CD4-positive, alpha-beta memory T cell (primary cell): ENCODE measurements at regions not wholly inside any gene's neighbourhood (a gene's known extent, or its start where the extent isn't known, plus 50 kb on each side); places are given as distances from the start of the nearest gene placed in this dataset.
"Not testable (repeated sequence)": the region's sequence is repeated elsewhere in the genome, so short reads cannot be mapped to it uniquely, and the experiment has no call there.

ENCODE experiments used
- CTCF ChIA-PET: fragments of 350-600 bp; sonication (Branson Sonifier 250); formaldehyde crosslinking; loops from one replicate; lab custom pipeline; 2021; ENCODE audit warnings: inconsistent platforms; ENCODE audit not compliant: partially characterized antibody; lab: Charles Lee
- POLR2A ChIA-PET: fragments of 350-600 bp; sonication (Branson Sonifier 250); formaldehyde crosslinking; loops from one replicate; lab custom pipeline; 2021; ENCODE audit not compliant: partially characterized antibody; lab: Charles Lee
- DNase-seq, 5 donors: peaks; one replicate each; pipeline versions ENCODE4 v3.0.0 to v3.0.0-alpha.2; 2020 to 2022; ENCODE audit warnings: mixed read lengths in 1 of 5
- H3K27ac ChIP-seq: one replicate; pipeline ENCODE4 v1.7.0; 2013; ENCODE audit warnings: low read depth, low read length
- H3K27me3 ChIP-seq: 2 replicates; pipeline ENCODE4 v1.7.0; 2013; ENCODE audit warnings: mild to moderate bottlenecking, low read length, moderate library complexity; ENCODE audit not compliant: insufficient read depth
- H3K36me3 ChIP-seq: 2 replicates; pipeline ENCODE4 v1.7.0; 2013; ENCODE audit warnings: mild to moderate bottlenecking, low read length, moderate library complexity; ENCODE audit not compliant: insufficient read depth
- H3K4me1 ChIP-seq: 2 replicates; pipeline ENCODE4 v1.7.0; 2013; ENCODE audit warnings: mild to moderate bottlenecking, low read length, moderate library complexity; ENCODE audit not compliant: insufficient read depth
- H3K4me3 ChIP-seq, 2 donors: one replicate each; pipeline ENCODE4 v1.7.0; 2013; ENCODE audit warnings: low read length in 2 of 2, mild to moderate bottlenecking in 1 of 2
- H3K9me3 ChIP-seq, 2 donors: one replicate each; pipeline ENCODE4 v1.7.0; 2013; ENCODE audit warnings: low read length in 2 of 2, control low read depth in 1 of 2; ENCODE audit not compliant: control insufficient read depth in 1 of 2
- H3K27ac Mint-ChIP-seq, 7 donors: one replicate each; pipeline ENCODE4 v1.8.0; 2020 to 2021; ENCODE audit warnings: mixed read lengths in 7 of 7, mild to moderate bottlenecking in 6 of 7, inconsistent platforms in 3 of 7, moderate library complexity in 3 of 7
- H3K27me3 Mint-ChIP-seq, 2 donors: one replicate each; pipeline ENCODE4 v1.8.0; 2020 to 2021; ENCODE audit warnings: mixed read lengths in 2 of 2
- H3K36me3 Mint-ChIP-seq, 2 donors: one replicate each; pipeline ENCODE4 v1.8.0; 2020 to 2021; ENCODE audit warnings: mixed read lengths in 2 of 2, inconsistent platforms in 1 of 2, mild to moderate bottlenecking in 1 of 2
- H3K4me1 Mint-ChIP-seq, 4 donors: one replicate each; pipeline ENCODE4 v1.8.0; 2020 to 2021; ENCODE audit warnings: mixed read lengths in 4 of 4, mild to moderate bottlenecking in 1 of 4
- H3K4me3 Mint-ChIP-seq, 8 donors: one replicate each; pipeline ENCODE4 v1.8.0; 2020 to 2021; ENCODE audit warnings: mixed read lengths in 8 of 8, mild to moderate bottlenecking in 7 of 8, moderate library complexity in 6 of 8, inconsistent platforms in 3 of 8
- H3K9me3 Mint-ChIP-seq, 8 donors: one replicate each; pipeline ENCODE4 v1.8.0; 2020 to 2021; ENCODE audit warnings: mixed read lengths in 8 of 8, mild to moderate bottlenecking in 5 of 8, inconsistent platforms in 3 of 8, moderate library complexity in 1 of 8
- intact Hi-C: fragments of 100-400 bp; cut with micrococcal nuclease; formaldehyde crosslinking; loops from one replicate; pipeline ENCODE4 v1.15.1; 2023

DNA sequence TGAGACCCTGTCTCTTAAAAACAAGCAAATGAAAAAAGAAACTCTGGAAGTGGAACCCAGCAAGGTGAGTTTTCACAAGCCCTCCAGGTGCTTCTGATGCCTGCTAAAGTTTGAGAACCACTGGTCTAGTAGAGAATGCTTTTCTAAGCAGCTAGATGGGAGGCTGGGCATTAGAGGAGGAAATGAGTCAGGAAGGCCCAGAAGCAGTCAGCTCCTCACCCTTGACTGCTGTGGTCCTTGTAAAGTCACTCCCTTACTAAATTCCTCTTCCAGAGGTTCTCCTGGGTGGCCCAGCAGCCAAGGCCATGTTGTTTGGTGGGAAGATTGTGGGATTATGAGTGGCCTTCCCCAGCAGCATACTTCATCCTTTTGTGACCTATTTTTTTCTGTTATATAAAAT is 52.0 kb upstream of the FYN start:
- CTCF ChIA-PET: interaction anchor here (0.9 to 1.5 kb wide), 2 partner anchors 13 to 38 kb away, joined by 3 to 4 read pairs; no protein-coding TSS in a partner anchor

DNA sequence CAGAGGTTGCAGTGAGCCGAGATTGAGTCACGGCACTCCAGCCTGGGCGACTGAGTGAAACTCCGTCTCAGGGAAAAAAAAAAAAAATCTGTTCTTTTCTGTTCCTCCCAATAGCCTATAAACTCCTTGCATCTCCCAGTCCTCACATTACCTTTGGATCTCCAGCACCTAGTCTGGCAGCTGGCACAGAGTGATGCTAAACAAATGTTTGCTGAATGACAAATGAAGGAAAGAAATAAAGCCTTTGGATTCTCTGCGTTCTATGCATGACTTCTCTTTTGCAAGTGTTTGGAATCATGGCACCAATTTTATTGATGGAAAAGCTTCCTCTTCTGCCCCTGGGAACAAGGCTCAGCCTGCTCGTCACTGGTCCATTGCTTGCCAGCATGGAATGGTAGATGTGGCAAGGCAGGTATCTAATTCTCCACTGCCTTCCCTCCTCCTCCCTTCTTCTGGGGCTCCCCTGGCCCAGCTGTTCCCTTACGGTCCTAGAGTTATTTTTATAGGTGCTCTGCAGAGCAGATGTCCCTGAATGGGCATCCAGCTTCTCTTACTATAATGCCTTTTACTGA is 53.6 kb upstream of the FYN start:
- Mint-ChIP-seq H3K27ac (peak overlapping the region in 1 of 7 donors; percentile 22), H3K9me3 (peaks cover 0 to 5% (median 3%) of the 10 kb centered on the region in 8 donors), H3K4me3 (no peak overlapping the region), H3K4me1 (peaks cover 0 to 5% (median under 1%) of the 10 kb centered on the region in 4 donors), H3K36me3 (peaks cover 0 to 1% of the 10 kb centered on the region in 2 donors), H3K27me3 (no peaks in the 10 kb centered on the region)
- intact Hi-C loops: loop anchor here (5.0 kb wide), 1 partner anchor 45 kb away; no protein-coding TSS in a partner anchor
- DNase-seq: no peak
- no peaks in the 10 kb centered on the region for H3K27me3 ChIP-seq
- H3K4me3 ChIP-seq: no peak overlapping the region
- H3K9me3 ChIP-seq: no peaks in the 10 kb centered on the region
- POLR2A ChIA-PET: interaction anchor here (1.2 kb wide), 1 partner anchor 63 kb away, joined by 3 read pairs; no protein-coding TSS in a partner anchor
- CTCF ChIA-PET: no interaction called here
- no peaks in the 10 kb centered on the region for H3K4me1 ChIP-seq
- H3K27ac ChIP-seq: no peak overlapping the region
- no peaks in the 10 kb centered on the region for H3K36me3 ChIP-seq

More for the DNA sequence above, 52.0 kb upstream of the FYN start:
- intact Hi-C loops: loop anchor here (5.0 kb wide), 1 partner anchor 47 kb away; no protein-coding TSS in a partner anchor
- no peak overlapping the region for H3K27ac ChIP-seq
- POLR2A ChIA-PET: interaction anchor here (1.3 kb wide), 1 partner anchor 52 kb away, joined by 3 read pairs; the partner anchor contains the start of gene FYN
- no peaks in the 10 kb centered on the region for H3K4me1 ChIP-seq
- H3K4me3 Mint-ChIP-seq: no peak overlapping the region
- no peaks in the 10 kb centered on the region for H3K27me3 ChIP-seq
- no peaks in the 10 kb centered on the region for H3K27me3 Mint-ChIP-seq
- H3K4me3 ChIP-seq: no peak overlapping the region
- H3K27ac Mint-ChIP-seq: no peak overlapping the region
- no peaks in the 10 kb centered on the region for H3K9me3 Mint-ChIP-seq
- no peak for DNase-seq
- no peaks in the 10 kb centered on the region for H3K36me3 ChIP-seq
- no peaks in the 10 kb centered on the region for H3K36me3 Mint-ChIP-seq
- H3K4me1 Mint-ChIP-seq: peaks cover 0 to 5% (median under 1%) of the 10 kb centered on the region in 4 donors
- H3K9me3 ChIP-seq: no peaks in the 10 kb centered on the region

DNA sequence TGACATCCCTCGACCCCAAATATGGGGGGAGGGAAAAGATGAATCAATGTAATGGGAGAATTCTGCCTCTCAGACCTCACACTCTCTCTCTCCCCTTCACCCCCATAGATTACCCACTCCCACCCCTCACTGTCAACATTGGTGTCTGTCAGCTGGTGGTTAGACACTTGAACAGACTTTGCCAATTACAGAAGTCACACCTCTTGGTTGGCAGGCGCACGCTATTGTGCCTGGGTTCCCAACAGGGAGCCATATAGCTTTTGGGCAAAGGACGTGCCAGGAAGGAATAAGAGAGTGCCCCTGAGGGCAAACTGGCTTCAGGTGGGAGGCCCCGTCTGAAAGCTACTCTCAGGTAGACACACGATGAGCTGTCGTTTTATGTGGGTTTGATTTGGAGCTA is 54.1 kb upstream of the FYN start:
- intact Hi-C loops: loop anchor here (5.0 kb wide), 1 partner anchor 45 kb away; no protein-coding TSS in a partner anchor

DNA sequence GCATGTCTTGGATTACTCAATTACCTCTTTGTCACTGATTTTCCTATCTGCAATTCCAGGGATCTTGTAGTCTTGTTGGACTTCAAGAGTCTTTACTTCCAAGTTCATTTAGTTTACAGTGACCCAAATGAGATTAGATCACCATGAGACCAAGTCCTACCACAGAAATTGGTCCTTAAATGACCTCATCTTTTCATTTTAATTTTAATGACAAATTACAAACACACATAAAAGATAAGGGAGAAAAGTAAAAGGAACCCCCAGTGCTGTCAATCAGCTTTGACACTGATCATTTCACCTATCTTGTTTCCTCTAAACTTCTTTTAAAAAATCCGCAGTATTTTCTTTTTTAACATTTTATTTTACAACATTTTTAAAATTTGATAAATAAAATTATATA is 54.9 kb upstream of the FYN start:
- CTCF ChIA-PET: no interaction called here
- H3K4me1 Mint-ChIP-seq: peaks cover 0 to 5% (median under 1%) of the 10 kb centered on the region in 4 donors

More for the DNA sequence above, 54.1 kb upstream of the FYN start:
- H3K4me3 Mint-ChIP-seq: no peak overlapping the region
- H3K27me3 Mint-ChIP-seq: no peaks in the 10 kb centered on the region
- Histone ChIP-seq H3K4me3 (no peak overlapping the region), H3K36me3 (no peaks in the 10 kb centered on the region), H3K27me3 (no peaks in the 10 kb centered on the region), H3K9me3 (no peaks in the 10 kb centered on the region), H3K4me1 (no peaks in the 10 kb centered on the region), H3K27ac (no peak overlapping the region)
- ChIA-PET CTCF (no interaction called here), POLR2A (interaction anchor here (1.2 kb wide), 1 partner anchor 63 kb away, joined by 3 read pairs; no protein-coding TSS in a partner anchor)
- H3K4me1 Mint-ChIP-seq: peaks cover 0 to 5% (median under 1%) of the 10 kb centered on the region in 4 donors
- no peak overlapping the region for H3K27ac Mint-ChIP-seq
- H3K36me3 Mint-ChIP-seq: peaks cover 2 to 6% of the 10 kb centered on the region in 2 donors
- peaks cover 0 to 11% (median 7%) of the 10 kb centered on the region in 8 donors for H3K9me3 Mint-ChIP-seq
- no peak for DNase-seq

DNA sequence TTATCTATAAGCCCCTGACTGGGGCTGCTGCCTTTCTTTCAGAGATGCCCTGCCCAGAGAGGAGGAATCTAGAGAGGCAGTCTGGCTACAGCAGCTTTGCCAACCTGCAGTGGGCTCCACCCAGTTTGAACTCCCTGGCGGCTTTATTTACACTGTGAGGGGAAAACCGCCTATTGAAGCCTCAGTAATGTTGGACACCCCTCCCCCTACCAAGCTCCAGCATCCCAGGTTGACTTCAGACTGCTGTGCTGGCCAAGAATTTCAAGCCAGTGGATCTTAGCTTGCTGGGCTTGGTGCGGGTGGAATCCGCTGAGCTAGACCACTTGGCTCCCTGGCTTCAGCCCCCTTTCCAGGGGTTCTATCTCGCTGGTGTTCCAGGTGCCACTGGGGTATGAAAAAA is 61.4 kb upstream of the FYN start:
- intact Hi-C loops: not testable (repeated sequence)

More for the DNA sequence above, 54.9 kb upstream of the FYN start:
- no peaks in the 10 kb centered on the region for H3K36me3 ChIP-seq
- no peaks in the 10 kb centered on the region for H3K4me1 ChIP-seq
- no peak overlapping the region for H3K27ac ChIP-seq
- intact Hi-C loops: loop anchor here (5.0 kb wide), 1 partner anchor 44 kb away; no protein-coding TSS in a partner anchor
- peaks cover 0 to 16% (median 12%) of the 10 kb centered on the region in 8 donors for H3K9me3 Mint-ChIP-seq
- H3K9me3 ChIP-seq: no peaks in the 10 kb centered on the region
- DNase-seq: no peak
- H3K4me3 ChIP-seq: no peak overlapping the region
- no peaks in the 10 kb centered on the region for H3K27me3 ChIP-seq
- no peak overlapping the region for H3K27ac Mint-ChIP-seq
- no peaks in the 10 kb centered on the region for H3K27me3 Mint-ChIP-seq
- no peak overlapping the region for H3K4me3 Mint-ChIP-seq
- H3K36me3 Mint-ChIP-seq: peaks cover 3 to 12% of the 10 kb centered on the region in 2 donors
- POLR2A ChIA-PET: no interaction called here

DNA sequence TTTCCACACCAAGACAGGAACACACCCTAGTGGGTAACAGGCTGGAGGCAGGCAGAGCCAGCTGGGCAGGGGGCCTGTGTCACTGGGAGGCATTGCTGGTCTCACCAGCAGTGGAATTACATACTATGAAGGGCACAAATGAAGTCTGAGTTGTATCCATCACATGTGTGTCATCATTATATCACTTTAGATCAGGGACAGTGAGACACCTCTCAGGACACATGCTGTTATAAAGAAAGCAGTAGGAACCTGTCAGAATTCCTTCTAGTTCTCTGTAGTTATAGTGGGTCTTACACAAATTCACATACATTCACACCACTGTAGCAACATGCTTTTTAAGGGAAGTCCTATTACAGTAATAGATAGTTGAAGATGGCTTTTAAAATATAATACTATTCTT is 63.5 kb upstream of the FYN start:
- POLR2A ChIA-PET: no interaction called here
- no peak overlapping the region for H3K27ac ChIP-seq
- no peaks in the 10 kb centered on the region for H3K4me1 Mint-ChIP-seq
- no peaks in the 10 kb centered on the region for H3K27me3 ChIP-seq
- peaks cover 3 to 11% of the 10 kb centered on the region in 2 donors for H3K36me3 Mint-ChIP-seq
- no peaks in the 10 kb centered on the region for H3K9me3 ChIP-seq
- no peaks in the 10 kb centered on the region for H3K27me3 Mint-ChIP-seq
- CTCF ChIA-PET: no interaction called here
- H3K27ac Mint-ChIP-seq: no peak overlapping the region
- no peaks in the 10 kb centered on the region for H3K36me3 ChIP-seq
- peaks cover 0 to 17% (median 11%) of the 10 kb centered on the region in 8 donors for H3K9me3 Mint-ChIP-seq
- intact Hi-C loops: no loop called here
- no peak overlapping the region for H3K4me3 ChIP-seq
- H3K4me1 ChIP-seq: no peaks in the 10 kb centered on the region
- H3K4me3 Mint-ChIP-seq: no peak overlapping the region
- no peak for DNase-seq

More for the DNA sequence above, 61.4 kb upstream of the FYN start:
- POLR2A ChIA-PET, H3K4me1 Mint-ChIP-seq, CTCF ChIA-PET, H3K27me3 Mint-ChIP-seq, H3K27ac ChIP-seq, DNase-seq, H3K4me1 ChIP-seq, H3K4me3 Mint-ChIP-seq, H3K27ac Mint-ChIP-seq, H3K4me3 ChIP-seq, H3K36me3 ChIP-seq, H3K9me3 ChIP-seq, H3K27me3 ChIP-seq: not testable (repeated sequence)
- H3K9me3 Mint-ChIP-seq: peaks cover 0 to 20% (median 12%) of the 10 kb centered on the region in 8 donors
- H3K36me3 Mint-ChIP-seq: peaks cover 3 to 12% of the 10 kb centered on the region in 2 donors

DNA sequence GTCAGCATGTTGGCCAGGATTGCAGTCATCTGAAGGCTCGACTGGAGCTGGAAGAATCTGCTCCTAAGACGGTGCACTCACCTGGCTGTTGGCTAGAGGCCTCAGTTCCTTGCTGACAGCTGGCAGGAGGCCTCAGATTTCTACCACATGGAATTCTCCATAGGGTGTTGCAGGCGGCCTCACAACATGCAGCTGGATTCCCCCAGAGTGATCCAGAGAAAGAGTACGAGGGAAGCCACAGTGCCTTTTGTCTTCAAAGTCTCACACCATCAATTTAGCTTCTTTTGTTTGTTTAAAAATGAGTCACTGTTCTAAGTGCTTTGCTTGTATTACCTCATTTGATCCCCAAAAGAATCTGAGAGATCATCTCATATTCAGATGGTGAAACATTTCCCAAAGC is 65.5 kb upstream of the FYN start:
- Histone ChIP-seq H3K27ac (no peak overlapping the region), H3K4me1 (no peaks in the 10 kb centered on the region), H3K4me3 (no peak overlapping the region), H3K36me3 (no peaks in the 10 kb centered on the region), H3K27me3 (no peaks in the 10 kb centered on the region), H3K9me3 (no peaks in the 10 kb centered on the region)
- no peaks in the 10 kb centered on the region for H3K27me3 Mint-ChIP-seq
- H3K4me1 Mint-ChIP-seq: no peaks in the 10 kb centered on the region
- H3K4me3 Mint-ChIP-seq: no peak overlapping the region
- POLR2A ChIA-PET: interaction anchor here (1.0 kb wide), 1 partner anchor 20 kb away, joined by 4 read pairs; no protein-coding TSS in a partner anchor
- no peak for DNase-seq
- no peak overlapping the region for H3K27ac Mint-ChIP-seq
- no peaks in the 10 kb centered on the region for H3K36me3 Mint-ChIP-seq
- intact Hi-C loops: no loop called here
- CTCF ChIA-PET: interaction anchor here (1.6 kb wide), 1 partner anchor 14 kb away, joined by 3 read pairs; no protein-coding TSS in a partner anchor
- peaks cover 0 to 3% (median 0%) of the 10 kb centered on the region in 8 donors for H3K9me3 Mint-ChIP-seq
